H1 (cell line): ENCODE measurements at regions not wholly inside any gene's neighbourhood (a gene's known extent, or its start where the extent isn't known, plus 50 kb on each side); places are given as distances from the start of the nearest gene placed in this dataset.

Experiments used
- ATF2 ChIP-seq: IDR thresholded peaks from 2 replicates; pipeline ENCODE4 v1.6.1; 2012; ENCODE audit warnings: low read length, inconsistent platforms
- CREB1 ChIP-seq: IDR thresholded peaks from 2 replicates; pipeline ENCODE4 v1.6.1; 2012; ENCODE audit warnings: inconsistent platforms
- EP300 ChIP-seq, 2 experiments: IDR thresholded peaks; 1 replicate in 1 of 2; 2 replicates in 1 of 2; pipeline ENCODE4 v1.6.1; 2011 to 2012; ENCODE audit warnings: low read depth in 2 of 2, low read length in 2 of 2, mild to moderate bottlenecking in 2 of 2, borderline replicate concordance in 1 of 2, inconsistent platforms in 1 of 2, moderate library complexity in 1 of 2
- GTF2F1 ChIP-seq: IDR thresholded peaks from 2 replicates; pipeline ENCODE4 v1.6.1; 2012; ENCODE audit warnings: low read depth, low read length, improper control_type of control experiment, borderline replicate concordance
- MAFK ChIP-seq: IDR thresholded peaks from 2 replicates; pipeline ENCODE4 v1.6.1; 2012; ENCODE audit warnings: low read depth, mild to moderate bottlenecking, improper control_type of control experiment, low read length
- POLR2A ChIP-seq, 2 experiments: IDR thresholded peaks; 1 replicate in 1 of 2; 2 replicates in 1 of 2; pipeline ENCODE4 v1.6.1; 2011; ENCODE audit warnings: low read depth in 2 of 2, low read length in 2 of 2, mild to moderate bottlenecking in 2 of 2; ENCODE audit errors: control extremely low read depth in 1 of 2
- TF ChIP-seq, protein P1 (sequence below), 3 experiments: IDR thresholded peaks; 1 replicate in 2 of 3; 2 replicates in 1 of 3; pipeline versions ENCODE4 v1.5.1 to v1.6.1; 2011; ENCODE audit warnings: low read length in 3 of 3, mild to moderate bottlenecking in 3 of 3, inconsistent platforms in 2 of 3, low read depth in 1 of 3, moderate library complexity in 1 of 3; ENCODE audit not compliant: insufficient read depth in 1 of 3; ENCODE audit errors: control extremely low read depth in 1 of 3

- no peak for TF ChIP-seq ATF2
- no peak for TF ChIP-seq EP300 (IDR thresholded peaks at IDR 0.05; ENCODE audit: borderline replicate concordance in 1 of 2, low read depth in 2 of 2, low read length in 2 of 2)
- TF ChIP-seq, protein P1, sequence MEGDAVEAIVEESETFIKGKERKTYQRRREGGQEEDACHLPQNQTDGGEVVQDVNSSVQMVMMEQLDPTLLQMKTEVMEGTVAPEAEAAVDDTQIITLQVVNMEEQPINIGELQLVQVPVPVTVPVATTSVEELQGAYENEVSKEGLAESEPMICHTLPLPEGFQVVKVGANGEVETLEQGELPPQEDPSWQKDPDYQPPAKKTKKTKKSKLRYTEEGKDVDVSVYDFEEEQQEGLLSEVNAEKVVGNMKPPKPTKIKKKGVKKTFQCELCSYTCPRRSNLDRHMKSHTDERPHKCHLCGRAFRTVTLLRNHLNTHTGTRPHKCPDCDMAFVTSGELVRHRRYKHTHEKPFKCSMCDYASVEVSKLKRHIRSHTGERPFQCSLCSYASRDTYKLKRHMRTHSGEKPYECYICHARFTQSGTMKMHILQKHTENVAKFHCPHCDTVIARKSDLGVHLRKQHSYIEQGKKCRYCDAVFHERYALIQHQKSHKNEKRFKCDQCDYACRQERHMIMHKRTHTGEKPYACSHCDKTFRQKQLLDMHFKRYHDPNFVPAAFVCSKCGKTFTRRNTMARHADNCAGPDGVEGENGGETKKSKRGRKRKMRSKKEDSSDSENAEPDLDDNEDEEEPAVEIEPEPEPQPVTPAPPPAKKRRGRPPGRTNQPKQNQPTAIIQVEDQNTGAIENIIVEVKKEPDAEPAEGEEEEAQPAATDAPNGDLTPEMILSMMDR (IDR thresholded peaks at IDR 0.05; ENCODE audit: control extremely low read depth in 1 of 3, insufficient read depth in 1 of 3, low read depth in 1 of 3, low read length in 3 of 3): no peak
- TF ChIP-seq MAFK: no peak
- no peak for TF ChIP-seq CREB1
- no peak for TF ChIP-seq POLR2A (IDR thresholded peaks at IDR 0.05; ENCODE audit: control extremely low read depth in 1 of 2, low read depth in 2 of 2, low read length in 2 of 2)
- TF ChIP-seq GTF2F1: no peak
Observed at GRCh38 chr1:30599721-30600120, 123.7 kb downstream of the MATN1 start.
